ENCODE measurements at regions not wholly inside any gene's neighbourhood (a gene's known extent, or its start where the extent isn't known, plus 50 kb on each side); places are given as distances from the start of the nearest gene placed in this dataset.

- Histone ChIP-seq H3K4me1 (ENCODE audit: control insufficient read depth, insufficient read depth, low read length) (no peaks in the 10 kb centered on the region), H3K27me3 (ENCODE audit: control insufficient read depth, insufficient read depth, low read length) (no peaks in the 10 kb centered on the region), H3K27ac (ENCODE audit: low read length) (no peak overlapping the region), H3K9me3 (ENCODE audit: control insufficient read depth, insufficient read depth, low read length) (no peaks in the 10 kb centered on the region), H3K4me3 (ENCODE audit: low read length) (no peak overlapping the region), H3K36me3 (ENCODE audit: control insufficient read depth, insufficient read depth, low read length) (no peaks in the 10 kb centered on the region)
- WGBS (ENCODE audit: insufficient coverage, insufficient read length), result no CpG with 5 or more reads among the region's 15 CpGs
- DNase-seq (ENCODE audit: low read depth, low spot score), result no peak
Observed at GRCh38 chr4:1500966-1501753, 94.9 kb upstream of the NKX1-1 start.

GRCh38 chr4:1500231-1500965, 94.2 kb upstream of the NKX1-1 start:
- no peaks in the 10 kb centered on the region for H3K36me3 ChIP-seq (ENCODE audit: control insufficient read depth, insufficient read depth, low read length)
- H3K27ac ChIP-seq (ENCODE audit: low read length), result no peak overlapping the region
- H3K9me3 ChIP-seq (ENCODE audit: control insufficient read depth, insufficient read depth, low read length), result no peaks in the 10 kb centered on the region
- no CpG with 5 or more reads among the region's 18 CpGs for WGBS (ENCODE audit: insufficient coverage, insufficient read length)
- H3K27me3 ChIP-seq (ENCODE audit: control insufficient read depth, insufficient read depth, low read length), result no peaks in the 10 kb centered on the region
- no peaks in the 10 kb centered on the region for H3K4me1 ChIP-seq (ENCODE audit: control insufficient read depth, insufficient read depth, low read length)
- no peak overlapping the region for H3K4me3 ChIP-seq (ENCODE audit: low read length)
- DNase-seq (ENCODE audit: low read depth, low spot score), result no peak

- Histone ChIP-seq H3K36me3 (ENCODE audit: control insufficient read depth, insufficient read depth, low read length) (no peaks in the 10 kb centered on the region), H3K4me3 (ENCODE audit: low read length) (no peak overlapping the region), H3K9me3 (ENCODE audit: control insufficient read depth, insufficient read depth, low read length) (no peaks in the 10 kb centered on the region), H3K27ac (ENCODE audit: low read length) (no peak overlapping the region), H3K4me1 (ENCODE audit: control insufficient read depth, insufficient read depth, low read length) (no peaks in the 10 kb centered on the region), H3K27me3 (ENCODE audit: control insufficient read depth, insufficient read depth, low read length) (no peaks in the 10 kb centered on the region)
- DNase-seq (ENCODE audit: low read depth, low spot score), result no peak
- no CpG with 5 or more reads among the region's 7 CpGs for WGBS (ENCODE audit: insufficient coverage, insufficient read length)
Observed at GRCh38 chr4:1499465-1499864, 93.2 kb upstream of the NKX1-1 start.

DNA sequence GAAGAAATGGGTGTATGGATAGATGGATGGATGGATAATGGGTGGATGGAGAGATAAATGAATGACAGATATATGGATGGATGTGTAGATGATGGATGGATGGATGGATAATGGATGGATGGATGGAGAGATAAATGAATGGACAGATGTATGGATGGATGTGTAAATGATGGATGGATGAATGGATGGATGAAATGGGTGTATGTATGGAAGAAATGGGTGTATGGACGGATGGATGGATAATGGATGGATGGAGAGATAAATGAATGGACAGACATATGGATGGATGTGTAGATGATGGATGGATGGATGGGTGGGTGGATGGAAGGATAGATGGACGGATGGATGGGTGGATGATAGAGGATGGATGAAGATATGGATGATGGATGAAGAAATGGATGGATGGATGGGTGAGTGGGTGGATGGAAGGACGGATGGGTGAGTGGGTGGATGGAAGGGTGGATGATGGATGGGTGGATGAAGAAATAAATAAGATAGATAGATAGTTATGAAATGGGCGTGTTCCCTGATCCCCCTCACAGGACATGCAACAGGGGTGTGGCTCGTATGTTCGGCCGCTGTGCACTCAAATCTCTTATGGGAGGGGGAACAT, 91.1 kb upstream of the NKX1-1 start:
- no peak overlapping the region for H3K4me3 ChIP-seq (ENCODE audit: low read length)
- H3K27ac ChIP-seq (ENCODE audit: low read length), result no peak overlapping the region
- no peaks in the 10 kb centered on the region for H3K36me3 ChIP-seq (ENCODE audit: control insufficient read depth, insufficient read depth, low read length)
- no peak for DNase-seq (ENCODE audit: low read depth, low spot score)
- no peaks in the 10 kb centered on the region for H3K27me3 ChIP-seq (ENCODE audit: control insufficient read depth, insufficient read depth, low read length)
- no peaks in the 10 kb centered on the region for H3K4me1 ChIP-seq (ENCODE audit: control insufficient read depth, insufficient read depth, low read length)
- WGBS (ENCODE audit: insufficient coverage, insufficient read length), result 100% methylated on average over 3 of the region's 7 CpGs
- H3K9me3 ChIP-seq (ENCODE audit: control insufficient read depth, insufficient read depth, low read length), result no peaks in the 10 kb centered on the region

DNA sequence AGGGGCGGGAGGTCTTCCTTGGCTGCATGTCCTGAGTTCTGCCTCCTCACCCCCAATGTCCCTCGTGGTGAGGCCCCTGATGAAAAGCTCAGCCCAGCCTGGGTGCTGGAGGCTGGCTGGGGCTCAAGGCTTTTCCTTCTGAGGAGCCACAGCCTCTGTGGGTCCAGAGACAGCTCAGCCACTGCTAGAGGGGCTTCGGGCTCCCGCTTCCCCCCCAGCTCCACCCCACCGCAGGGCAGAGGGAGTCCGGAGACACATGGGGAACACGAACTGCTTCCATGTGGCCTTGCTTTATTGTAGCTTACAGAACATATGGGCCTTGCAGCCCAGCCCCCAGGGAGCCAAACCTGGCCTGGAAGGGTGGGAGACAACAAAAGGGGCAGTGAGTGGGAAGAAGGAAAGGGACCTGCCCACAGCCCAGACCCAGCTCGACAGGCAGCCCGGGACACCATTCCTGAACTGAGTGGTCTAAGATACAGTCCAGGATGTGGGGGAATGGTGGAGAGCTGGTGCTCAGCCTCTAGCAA, 89.9 kb upstream of the NKX1-1 start:
- DNase-seq (ENCODE audit: low read depth, low spot score), result no peak
- no peaks in the 10 kb centered on the region for H3K27me3 ChIP-seq (ENCODE audit: control insufficient read depth, insufficient read depth, low read length)
- H3K36me3 ChIP-seq (ENCODE audit: control insufficient read depth, insufficient read depth, low read length), result no peaks in the 10 kb centered on the region
- WGBS (ENCODE audit: insufficient coverage, insufficient read length), result no CpG with 5 or more reads among the region's 9 CpGs
- H3K9me3 ChIP-seq (ENCODE audit: control insufficient read depth, insufficient read depth, low read length), result no peaks in the 10 kb centered on the region
- H3K4me3 ChIP-seq (ENCODE audit: low read length), result no peak overlapping the region
- no peak overlapping the region for H3K27ac ChIP-seq (ENCODE audit: low read length)
- H3K4me1 ChIP-seq (ENCODE audit: control insufficient read depth, insufficient read depth, low read length), result no peaks in the 10 kb centered on the region

DNA sequence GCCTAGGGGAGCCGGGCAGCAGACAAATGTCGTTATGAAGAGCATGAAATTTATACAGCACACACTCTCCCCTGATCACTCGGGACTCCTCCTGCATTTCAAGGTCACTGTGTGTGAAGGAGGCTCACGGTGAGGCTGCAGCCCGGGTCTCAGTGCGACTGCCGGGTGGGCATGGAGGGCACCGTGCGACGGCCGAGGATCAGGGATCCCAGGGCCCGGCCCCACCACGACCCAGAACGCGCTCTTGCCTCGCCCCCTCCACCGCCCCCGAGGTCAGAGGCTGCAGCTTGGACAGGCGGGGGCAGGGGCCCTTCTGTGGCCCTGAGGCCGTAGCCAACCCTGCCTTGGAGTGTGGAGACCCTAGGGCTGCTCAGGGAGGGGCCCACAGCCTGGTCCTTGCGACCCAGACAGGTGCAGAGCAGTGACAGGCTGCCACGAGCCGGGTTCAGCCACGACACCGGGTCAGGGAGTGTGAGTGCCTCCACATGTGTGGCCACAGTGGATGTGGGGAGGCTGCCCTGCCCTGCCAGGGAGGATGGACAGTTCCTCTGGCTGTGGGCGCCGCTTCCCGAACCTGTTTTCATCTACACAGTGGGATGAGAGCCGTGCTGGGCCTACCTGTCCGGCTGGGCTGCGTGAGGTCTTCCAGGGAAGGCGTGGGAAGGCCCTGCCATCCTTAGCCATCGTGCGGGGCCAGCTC, 89.3 kb upstream of the NKX1-1 start:
- Histone ChIP-seq H3K9me3 (ENCODE audit: control insufficient read depth, insufficient read depth, low read length) (no peaks in the 10 kb centered on the region), H3K27me3 (ENCODE audit: control insufficient read depth, insufficient read depth, low read length) (no peaks in the 10 kb centered on the region), H3K36me3 (ENCODE audit: control insufficient read depth, insufficient read depth, low read length) (no peaks in the 10 kb centered on the region), H3K4me1 (ENCODE audit: control insufficient read depth, insufficient read depth, low read length) (no peaks in the 10 kb centered on the region), H3K27ac (ENCODE audit: low read length) (no peak overlapping the region), H3K4me3 (ENCODE audit: low read length) (no peak overlapping the region)
- no peak for DNase-seq (ENCODE audit: low read depth, low spot score)
- WGBS (ENCODE audit: insufficient coverage, insufficient read length), result no CpG with 5 or more reads among the region's 34 CpGs

GRCh38 chr4:1494416-1495315, 88.4 kb upstream of the NKX1-1 start:
- H3K9me3 ChIP-seq (ENCODE audit: control insufficient read depth, insufficient read depth, low read length), result no peaks in the 10 kb centered on the region
- no peaks in the 10 kb centered on the region; the same call in 1 of the 2 replicates for H3K4me1 ChIP-seq (ENCODE audit: control insufficient read depth, insufficient read depth, low read length)
- H3K36me3 ChIP-seq (ENCODE audit: control insufficient read depth, insufficient read depth, low read length), result no peaks in the 10 kb centered on the region
- no peak overlapping the region for H3K4me3 ChIP-seq (ENCODE audit: low read length)
- no peak for DNase-seq (ENCODE audit: low read depth, low spot score)
- WGBS (ENCODE audit: insufficient coverage, insufficient read length), result no CpG with 5 or more reads among the region's 37 CpGs
- H3K27ac ChIP-seq (ENCODE audit: low read length), result no peak overlapping the region
- no peaks in the 10 kb centered on the region for H3K27me3 ChIP-seq (ENCODE audit: control insufficient read depth, insufficient read depth, low read length)

GRCh38 chr4:1493540-1494287, 87.5 kb upstream of the NKX1-1 start:
- no peaks in the 10 kb centered on the region; the same call in 1 of the 2 replicates for H3K4me1 ChIP-seq (ENCODE audit: control insufficient read depth, insufficient read depth, low read length)
- no peaks in the 10 kb centered on the region for H3K27me3 ChIP-seq (ENCODE audit: control insufficient read depth, insufficient read depth, low read length)
- H3K36me3 ChIP-seq (ENCODE audit: control insufficient read depth, insufficient read depth, low read length), result no peaks in the 10 kb centered on the region
- H3K27ac ChIP-seq (ENCODE audit: low read length), result no peak overlapping the region
- no peak for DNase-seq (ENCODE audit: low read depth, low spot score)
- no peak overlapping the region for H3K4me3 ChIP-seq (ENCODE audit: low read length)
- no CpG with 5 or more reads among the region's 28 CpGs for WGBS (ENCODE audit: insufficient coverage, insufficient read length)
- no peaks in the 10 kb centered on the region for H3K9me3 ChIP-seq (ENCODE audit: control insufficient read depth, insufficient read depth, low read length)

Measured in iPS DF 6.9 (cell line).